ENCODE measurements at regions not wholly inside any gene's neighbourhood (a gene's known extent, or its start where the extent isn't known, plus 50 kb on each side); places are given as distances from the start of the nearest gene placed in this dataset.

- no peak for DNase-seq (ENCODE audit: low read depth in 2 of 2)
Measured at GRCh38 chr12:24723759-24724158, 225.1 kb downstream of the BCAT1 start.

GRCh38 chr12:24721191-24721590 lies 227.7 kb downstream of the BCAT1 start:
- no peak for DNase-seq (ENCODE audit: low read depth in 2 of 2)

GRCh38 chr12:24719293-24719721 lies 229.6 kb downstream of the BCAT1 start:
- peak; percentile 30 to 32 for DNase-seq (ENCODE audit: low read depth in 2 of 2)

GRCh38 chr12:24718617-24719016 lies 230.3 kb downstream of the BCAT1 start:
- no peak for DNase-seq (ENCODE audit: low read depth in 2 of 2)

GRCh38 chr12:24714237-24714636 lies 234.7 kb downstream of the BCAT1 start:
- DNase-seq (ENCODE audit: low read depth in 2 of 2) = no peak

- no peak for DNase-seq (ENCODE audit: low read depth in 2 of 2)
Measured at GRCh38 chr12:24711056-24712008, 237.6 kb downstream of the BCAT1 start.

- DNase-seq (ENCODE audit: low read depth in 2 of 2) = no peak
Measured at GRCh38 chr12:24709216-24709615, 239.7 kb downstream of the BCAT1 start.

- no peak for DNase-seq (ENCODE audit: low read depth in 2 of 2)
Measured at GRCh38 chr12:24708718-24709117, 240.2 kb downstream of the BCAT1 start.

GRCh38 chr12:24708043-24708442 lies 240.9 kb downstream of the BCAT1 start:
- no peak for DNase-seq (ENCODE audit: low read depth in 2 of 2)

- no peak for DNase-seq (ENCODE audit: low read depth in 2 of 2)
Measured at GRCh38 chr12:24707334-24707733, 241.6 kb downstream of the BCAT1 start.

- DNase-seq (ENCODE audit: low read depth in 2 of 2) = no peak
Measured at GRCh38 chr12:24705741-24706358, 243.1 kb downstream of the BCAT1 start.

- no peak for DNase-seq (ENCODE audit: low read depth in 2 of 2)
Measured at GRCh38 chr12:24705216-24705615, 243.7 kb downstream of the BCAT1 start.

- DNase-seq (ENCODE audit: low read depth in 2 of 2) = no peak
Measured at GRCh38 chr12:24701343-24701742, 247.6 kb downstream of the BCAT1 start.

GRCh38 chr12:24698972-24699371 lies 249.9 kb downstream of the BCAT1 start:
- DNase-seq (ENCODE audit: low read depth in 2 of 2) = no peak

- DNase-seq (ENCODE audit: low read depth in 2 of 2) = no peak
Measured at GRCh38 chr12:24697769-24698168, 251.1 kb downstream of the BCAT1 start.

- DNase-seq (ENCODE audit: low read depth in 2 of 2) = no peak
Measured at GRCh38 chr12:24697295-24697694, 251.6 kb downstream of the BCAT1 start.

GRCh38 chr12:24696800-24697199 lies 252.1 kb downstream of the BCAT1 start:
- no peak for DNase-seq (ENCODE audit: low read depth in 2 of 2)

GRCh38 chr12:24695657-24696329 lies 253.1 kb downstream of the BCAT1 start:
- DNase-seq (ENCODE audit: low read depth in 2 of 2) = no peak

GRCh38 chr12:24695103-24695502 lies 253.8 kb downstream of the BCAT1 start:
- DNase-seq (ENCODE audit: low read depth in 2 of 2) = no peak

GRCh38 chr12:24688601-24689000 lies 260.3 kb downstream of the BCAT1 start:
- DNase-seq (ENCODE audit: low read depth in 2 of 2) = no peak

GRCh38 chr12:24681570-24681969 lies 267.3 kb downstream of the BCAT1 start:
- DNase-seq (ENCODE audit: low read depth in 2 of 2) = no peak

- no peak for DNase-seq (ENCODE audit: low read depth in 2 of 2)
Measured at GRCh38 chr12:24679126-24679525, 269.8 kb downstream of the BCAT1 start.

GRCh38 chr12:24678436-24678835 lies 270.5 kb downstream of the BCAT1 start:
- DNase-seq (ENCODE audit: low read depth in 2 of 2) = no peak
